GM19372 (cell line): ENCODE measurements at regions not wholly inside any gene's neighbourhood (a gene's known extent, or its start where the extent isn't known, plus 50 kb on each side); places are given as distances from the start of the nearest gene placed in this dataset.
"Not testable (repeated sequence)": the region's sequence is repeated elsewhere in the genome, so short reads cannot be mapped to it uniquely, and the experiment has no call there.

Experiments used
- ATAC-seq: cut with Tn5 transposase; IDR thresholded peaks from one replicate; pipeline ENCODE4 v1.9.1; 2021; ENCODE audit warnings: mild to moderate bottlenecking, low read depth, moderate library complexity; ENCODE audit not compliant: unreplicated experiment

DNA sequence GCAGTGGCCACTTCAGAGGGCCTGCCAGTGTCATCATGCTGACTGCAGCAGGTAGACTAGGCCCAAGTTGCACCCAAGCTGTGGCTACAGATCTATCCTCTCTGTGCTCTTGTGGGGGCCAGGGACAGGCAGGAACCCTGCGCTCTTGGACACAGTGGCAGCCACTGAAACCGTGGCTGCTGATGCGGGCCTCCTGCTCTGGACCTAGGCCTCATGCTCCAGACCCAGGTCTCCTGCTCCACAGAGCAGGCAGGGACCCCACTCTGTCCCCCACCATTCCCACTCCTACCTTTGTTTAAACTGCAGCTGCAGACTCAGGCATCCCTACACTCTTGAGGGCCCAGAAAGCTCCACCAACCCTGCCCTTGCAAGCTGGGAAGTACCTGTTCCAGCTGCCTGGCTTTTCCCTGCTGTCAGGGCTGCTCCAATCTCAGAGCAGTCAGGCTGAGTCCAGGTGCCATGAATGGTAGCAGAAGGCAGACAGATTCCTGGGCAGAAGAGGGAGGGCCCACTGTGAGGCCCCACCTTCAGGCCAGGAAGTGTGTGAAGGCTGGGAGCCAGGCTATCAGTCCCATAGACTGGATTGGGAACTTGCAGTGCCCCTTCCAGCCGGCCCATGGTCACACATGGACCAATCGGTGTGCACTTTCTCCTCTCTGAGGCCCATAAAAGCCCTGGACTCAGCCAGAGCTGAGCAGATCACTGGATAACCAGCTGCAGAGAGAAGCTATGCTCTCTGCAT lies 634.0 kb upstream of the SEMA3D start:
- no peak for ATAC-seq

- no peak for ATAC-seq
Measured at GRCh38 chr7:85815526-85815925, 628.7 kb upstream of the SEMA3D start.

- no peak for ATAC-seq
Measured at GRCh38 chr7:85806321-85806720, 619.5 kb upstream of the SEMA3D start.

- ATAC-seq: no peak
Measured at GRCh38 chr7:85805656-85806055, 618.8 kb upstream of the SEMA3D start.

DNA sequence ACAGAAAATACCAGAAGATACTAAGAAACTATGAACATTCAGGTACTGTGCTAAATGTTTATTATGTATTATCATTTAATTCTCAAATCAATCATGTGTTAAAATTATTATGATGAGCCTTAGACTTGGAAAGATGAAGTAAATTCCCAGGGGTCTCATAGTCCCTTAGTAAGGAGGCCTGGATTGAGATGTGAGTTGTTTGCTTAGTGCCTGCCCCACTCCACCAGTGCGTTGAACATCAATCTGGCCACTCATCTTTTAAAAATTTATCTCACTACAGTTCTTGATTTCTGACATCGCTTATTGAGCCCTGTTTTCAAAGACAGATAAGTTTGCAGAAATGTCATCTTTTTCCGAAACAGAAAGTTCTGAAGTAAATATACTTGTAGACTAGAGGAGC lies 618.4 kb upstream of the SEMA3D start:
- ATAC-seq: no peak

DNA sequence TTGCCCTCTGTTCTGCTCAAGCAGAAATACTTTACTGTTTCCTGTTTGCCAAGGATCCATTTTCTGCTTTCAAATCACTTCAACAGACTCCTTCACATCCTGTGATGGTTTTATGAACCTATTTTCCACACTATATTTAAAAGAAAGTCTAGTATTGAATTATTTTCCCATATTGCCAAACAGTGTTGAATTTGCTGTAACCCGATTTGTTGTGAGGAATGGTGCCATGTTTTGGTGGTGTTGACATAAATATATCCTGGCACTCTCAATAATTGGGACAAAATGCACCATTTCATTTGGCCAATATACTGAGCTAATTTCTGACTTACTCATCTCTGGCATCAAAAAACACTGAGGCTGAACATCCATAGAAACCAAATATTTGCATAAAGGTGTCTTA lies 615.4 kb upstream of the SEMA3D start:
- ATAC-seq: no peak

GRCh38 chr7:85796956-85797355 lies 610.1 kb upstream of the SEMA3D start:
- no peak for ATAC-seq

- not testable (repeated sequence) for ATAC-seq
Measured at GRCh38 chr7:85791098-85791497, 604.2 kb upstream of the SEMA3D start.

GRCh38 chr7:85781606-85782005 lies 594.8 kb upstream of the SEMA3D start:
- ATAC-seq: no peak

DNA sequence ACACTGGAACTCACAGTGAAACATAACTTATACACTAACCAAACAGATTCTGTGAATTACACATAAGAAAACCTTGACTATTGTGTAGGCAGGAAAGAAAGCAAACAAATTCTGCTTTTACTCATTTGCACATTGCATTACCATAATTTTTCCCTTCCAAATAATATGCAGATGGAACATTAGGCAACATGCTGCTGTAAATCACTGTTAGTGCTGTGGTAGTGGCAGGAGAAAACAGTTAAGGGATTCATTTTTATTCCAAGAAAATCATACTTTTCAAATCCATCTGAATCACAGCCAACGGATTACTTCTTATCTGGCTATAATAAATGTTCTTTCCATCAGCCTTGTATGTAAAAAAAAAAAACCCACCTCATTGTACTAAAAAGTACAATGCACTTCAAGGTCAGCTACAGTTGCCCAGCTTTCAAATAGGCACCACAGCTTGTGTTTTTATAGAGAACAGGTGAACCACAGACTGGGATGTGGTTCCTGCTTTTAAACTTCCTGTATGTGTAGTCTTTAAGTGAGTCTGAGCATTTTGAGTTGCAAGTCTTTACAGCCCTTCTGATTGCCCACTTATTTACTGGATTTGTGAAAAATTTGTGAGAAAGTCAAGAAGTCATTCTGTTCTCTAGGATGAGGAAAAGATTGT lies 590.0 kb upstream of the SEMA3D start:
- no peak for ATAC-seq

GRCh38 chr7:85775431-85775830 lies 588.6 kb upstream of the SEMA3D start:
- ATAC-seq: no peak

- no peak for ATAC-seq
Measured at GRCh38 chr7:85774986-85775385, 588.1 kb upstream of the SEMA3D start.

DNA sequence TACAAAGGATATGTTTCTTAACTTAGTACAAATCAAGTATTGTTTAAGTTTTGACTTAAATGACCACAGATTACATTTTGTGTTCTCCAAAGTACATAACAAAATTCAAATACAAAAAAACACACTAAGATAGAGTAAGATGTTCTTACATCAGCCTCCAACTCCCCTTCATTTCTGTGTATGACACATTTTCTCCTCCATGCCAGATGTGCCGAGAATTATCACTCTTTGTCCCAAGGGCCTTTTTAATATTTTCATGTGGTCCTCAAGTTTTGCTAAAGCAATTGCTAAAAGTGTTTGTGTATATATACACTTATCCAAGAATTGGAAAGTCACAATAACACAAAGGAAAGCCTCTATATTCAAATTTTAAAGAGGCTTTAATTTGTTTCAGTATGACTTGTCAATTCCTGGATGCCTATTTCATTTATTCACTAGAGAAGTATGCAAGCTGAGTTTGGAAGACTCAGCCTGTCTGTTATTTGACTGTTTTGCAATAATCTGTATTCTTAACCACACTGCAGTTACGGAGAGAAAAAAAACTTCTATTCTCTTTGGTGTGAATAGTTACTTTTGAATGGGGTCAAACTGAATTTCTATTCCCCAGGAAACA lies 586.4 kb upstream of the SEMA3D start:
- ATAC-seq: no peak

- no peak for ATAC-seq
Measured at GRCh38 chr7:85771516-85771915, 584.7 kb upstream of the SEMA3D start.

DNA sequence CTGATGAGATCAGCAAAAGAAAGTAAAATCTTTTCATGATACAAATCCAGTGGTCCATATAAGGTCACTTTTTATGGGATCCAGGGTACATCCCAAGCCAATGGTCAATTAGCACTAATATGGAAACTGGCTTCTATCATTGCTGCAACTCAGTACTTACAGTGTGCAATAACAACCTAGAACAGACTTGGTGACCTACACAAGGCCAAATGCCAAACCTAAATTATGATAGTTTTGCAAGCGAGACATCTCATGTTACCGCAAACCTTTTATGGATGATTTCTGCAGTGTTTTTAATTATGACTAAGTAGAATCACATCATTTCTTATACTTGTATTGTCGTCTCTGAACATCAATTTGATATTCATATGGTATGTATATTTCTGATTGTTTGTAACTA lies 583.5 kb upstream of the SEMA3D start:
- no peak for ATAC-seq

DNA sequence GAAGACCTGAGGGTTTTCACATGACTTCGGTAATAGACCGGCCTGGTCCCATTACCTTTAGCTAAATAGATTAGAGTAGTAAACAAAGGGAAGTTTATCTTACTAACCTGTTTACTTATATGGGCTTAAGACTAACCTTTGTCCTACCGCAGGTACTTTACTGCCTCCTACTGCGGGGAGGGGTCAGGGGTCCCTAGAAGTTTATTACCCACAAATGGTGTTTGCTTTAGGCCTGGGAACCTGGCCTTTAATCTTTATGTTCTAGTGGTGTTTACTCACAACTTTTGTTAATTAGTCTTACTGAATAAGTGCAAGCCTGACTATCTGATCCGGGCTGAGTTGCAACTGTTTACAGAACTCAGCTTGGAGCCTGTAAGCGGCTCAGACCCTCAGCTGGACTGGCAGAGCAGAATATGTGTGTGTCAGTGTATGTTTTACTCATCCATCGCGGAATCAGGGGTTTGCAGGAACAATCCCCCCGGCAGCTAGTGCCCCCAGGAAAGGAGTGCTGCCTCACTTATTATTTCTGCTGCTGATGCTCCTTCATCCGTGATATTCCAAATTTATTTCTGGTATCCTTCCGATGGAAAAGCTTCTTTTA lies 578.9 kb upstream of the SEMA3D start:
- no peak for ATAC-seq

DNA sequence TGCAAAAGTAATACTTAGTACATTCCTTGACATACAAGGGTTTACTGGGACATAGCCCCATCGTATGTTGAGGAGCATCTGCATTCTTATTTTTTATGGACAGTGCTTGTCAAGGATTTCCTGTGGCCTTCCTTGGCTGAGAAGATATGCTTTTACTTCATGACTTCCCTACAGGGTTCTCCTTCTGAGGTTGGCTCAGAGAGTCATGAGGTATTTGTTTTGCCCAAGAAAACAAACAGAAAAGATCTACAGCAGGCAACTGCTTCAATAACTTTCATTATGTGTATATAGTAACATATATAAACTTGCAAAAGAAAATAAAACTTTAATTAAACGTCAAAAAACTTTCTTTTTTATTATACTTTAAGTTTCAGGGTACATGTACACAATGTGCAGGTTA lies 577.2 kb upstream of the SEMA3D start:
- ATAC-seq: no peak

GRCh38 chr7:85757348-85757747 lies 570.5 kb upstream of the SEMA3D start:
- no peak for ATAC-seq

DNA sequence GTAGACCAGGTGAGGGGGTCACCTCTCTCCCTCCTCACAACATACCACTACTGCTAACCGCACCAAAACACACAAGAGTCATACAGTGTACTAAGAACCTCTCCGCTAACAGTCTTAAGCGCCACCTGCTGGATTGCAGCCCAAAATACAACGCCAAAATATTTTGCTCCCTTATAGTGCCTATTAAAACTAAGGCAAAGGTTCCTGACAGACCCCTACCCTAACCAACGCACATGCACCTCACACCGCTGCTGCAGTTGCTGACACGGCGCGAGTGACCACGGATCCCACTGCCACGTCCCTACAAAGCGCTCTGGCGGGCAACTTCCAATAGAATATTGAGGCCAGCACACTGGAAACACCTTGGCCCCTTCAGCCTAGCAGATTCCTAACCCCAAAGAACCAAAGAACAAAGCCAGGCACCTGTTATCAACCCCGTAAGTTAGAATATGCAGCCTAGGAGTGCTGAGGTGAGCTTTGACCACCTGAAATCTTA lies 563.6 kb upstream of the SEMA3D start:
- peak; percentile 91 for ATAC-seq

DNA sequence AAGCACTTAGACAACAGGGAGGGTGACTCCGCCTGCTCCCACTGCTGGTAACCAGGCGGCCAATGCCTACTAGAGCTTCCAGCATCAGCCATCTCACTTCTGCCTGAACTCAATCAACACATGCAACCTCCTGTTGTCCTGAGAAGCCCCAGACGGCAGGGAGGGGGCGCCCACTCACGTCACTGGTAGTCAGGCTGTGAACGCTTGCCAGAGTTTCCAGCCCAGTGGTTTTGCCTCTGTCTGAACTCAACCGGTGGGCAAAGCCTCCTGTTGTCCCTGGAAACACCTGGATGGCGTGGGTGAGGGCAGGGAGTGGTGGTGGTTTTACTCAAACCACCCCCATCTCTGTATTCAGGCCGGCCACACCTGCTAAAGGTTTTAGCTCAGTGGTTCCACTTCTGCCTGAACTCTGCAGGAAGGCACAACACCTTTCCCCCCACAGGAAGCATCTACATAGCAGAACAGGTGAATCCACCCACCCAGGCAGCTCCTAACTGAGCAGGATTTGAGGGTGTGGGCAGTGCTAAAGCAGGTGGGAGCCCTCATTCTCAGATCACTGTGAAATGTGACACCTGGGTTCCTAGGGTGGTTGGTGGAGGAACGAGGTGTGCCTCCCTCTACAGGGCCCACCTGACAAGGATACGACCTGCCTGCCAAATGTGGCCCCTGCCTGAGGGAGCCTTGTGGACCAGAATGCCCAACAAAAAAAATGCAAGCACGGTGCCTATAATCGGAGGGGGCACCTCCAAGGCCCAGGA lies 563.0 kb upstream of the SEMA3D start:
- no peak for ATAC-seq

GRCh38 chr7:85748861-85749260 lies 562.0 kb upstream of the SEMA3D start:
- no peak for ATAC-seq
